Testis (tissue), 2 donors: ENCODE measurements at regions not wholly inside any gene's neighbourhood (a gene's known extent, or its start where the extent isn't known, plus 50 kb on each side); places are given as distances from the start of the nearest gene placed in this dataset.

Experiments
- DNase-seq: peaks from one replicate; pipeline ENCODE4 v3.0.0-alpha.2; 2019
- H3K27ac ChIP-seq, 2 donors: fragments of 200-600 bp; sonication (generic); one replicate each; pipeline ENCODE4 v1.5.1; 2019
- H3K27me3 ChIP-seq: fragments of 200-600 bp; sonication (generic); one replicate; pipeline ENCODE4 v1.5.1; 2019
- H3K36me3 ChIP-seq: fragments of 200-600 bp; sonication (generic); one replicate; pipeline ENCODE4 v1.5.1; 2017; ENCODE audit warnings: low read depth; ENCODE audit errors: missing control alignments
- H3K4me1 ChIP-seq: fragments of 200-600 bp; sonication (generic); one replicate; pipeline ENCODE4 v1.5.1; 2019
- H3K4me3 ChIP-seq, 2 donors: fragments of 200-600 bp; sonication (generic); one replicate each; pipeline ENCODE4 v1.5.1; 2017 to 2019
- H3K9me3 ChIP-seq: fragments of 200-600 bp; sonication (generic); one replicate; pipeline ENCODE4 v1.5.1; 2017
- POLR2A ChIP-seq: fragments of 450-650 bp; IDR thresholded peaks from one replicate; pipeline ENCODE4 v1.6.1; 2017; ENCODE audit warnings: antibody characterized with exemption, mild to moderate bottlenecking, moderate library complexity
- WGBS, 2 donors: methylation state at CpG; one replicate each; pipeline ENCODE4 v1.1.5; 2018; 5-methylcytosine and 5-hydroxymethylcytosine counted together
- intact Hi-C: fragments of 100-400 bp; cut with DNase I; formaldehyde crosslinking; loops from one replicate; pipeline ENCODE4 v1.15.1; 2023; ENCODE audit warnings: low total_unique reads
- TF ChIP-seq, protein P1 (sequence below), 3 experiments: fragments of 450-650 bp in 2 of 3; fragments of 200-600 bp in 1 of 3; sonication (generic) in 1 of 3; IDR thresholded peaks; one replicate each; pipeline ENCODE4 v1.5.1; 2016 to 2019; ENCODE audit warnings: antibody characterized with exemption in 3 of 3, mild to moderate bottlenecking in 2 of 3, moderate library complexity in 1 of 3

DNA sequence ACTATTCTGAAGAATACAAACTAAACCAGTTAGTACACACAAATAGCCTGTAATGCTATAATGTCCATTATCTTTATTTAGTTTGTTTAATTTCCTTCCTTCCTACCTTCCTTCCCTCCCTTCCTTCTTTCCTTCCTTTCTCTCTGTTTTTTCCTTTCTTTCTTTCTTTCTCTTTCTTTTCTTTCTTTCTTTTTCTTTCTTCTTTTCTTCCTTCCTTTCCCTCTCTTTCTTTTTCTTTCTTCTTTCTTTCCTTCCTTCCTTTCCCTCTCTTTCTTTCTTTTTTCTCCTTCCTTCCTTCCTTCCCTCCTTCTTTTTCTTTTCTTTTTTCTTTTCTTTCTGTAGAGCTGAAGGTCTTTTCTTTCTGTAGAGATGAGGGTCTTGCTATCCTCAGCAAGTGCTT is 131.2 kb downstream of the TMEM30B start:
- TF ChIP-seq, protein P1, sequence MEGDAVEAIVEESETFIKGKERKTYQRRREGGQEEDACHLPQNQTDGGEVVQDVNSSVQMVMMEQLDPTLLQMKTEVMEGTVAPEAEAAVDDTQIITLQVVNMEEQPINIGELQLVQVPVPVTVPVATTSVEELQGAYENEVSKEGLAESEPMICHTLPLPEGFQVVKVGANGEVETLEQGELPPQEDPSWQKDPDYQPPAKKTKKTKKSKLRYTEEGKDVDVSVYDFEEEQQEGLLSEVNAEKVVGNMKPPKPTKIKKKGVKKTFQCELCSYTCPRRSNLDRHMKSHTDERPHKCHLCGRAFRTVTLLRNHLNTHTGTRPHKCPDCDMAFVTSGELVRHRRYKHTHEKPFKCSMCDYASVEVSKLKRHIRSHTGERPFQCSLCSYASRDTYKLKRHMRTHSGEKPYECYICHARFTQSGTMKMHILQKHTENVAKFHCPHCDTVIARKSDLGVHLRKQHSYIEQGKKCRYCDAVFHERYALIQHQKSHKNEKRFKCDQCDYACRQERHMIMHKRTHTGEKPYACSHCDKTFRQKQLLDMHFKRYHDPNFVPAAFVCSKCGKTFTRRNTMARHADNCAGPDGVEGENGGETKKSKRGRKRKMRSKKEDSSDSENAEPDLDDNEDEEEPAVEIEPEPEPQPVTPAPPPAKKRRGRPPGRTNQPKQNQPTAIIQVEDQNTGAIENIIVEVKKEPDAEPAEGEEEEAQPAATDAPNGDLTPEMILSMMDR (IDR thresholded peaks at IDR 0.05): no peak
- TF ChIP-seq POLR2A: no peak
- intact Hi-C loops: no loop called here
- DNase-seq: no peak
- no peak overlapping the region for H3K27ac ChIP-seq
- H3K36me3 ChIP-seq: no peaks in the 10 kb centered on the region
- no peaks in the 10 kb centered on the region for H3K27me3 ChIP-seq
- no peaks in the 10 kb centered on the region for H3K4me1 ChIP-seq
- no peak overlapping the region for H3K4me3 ChIP-seq
- H3K9me3 ChIP-seq: no peaks in the 10 kb centered on the region

DNA sequence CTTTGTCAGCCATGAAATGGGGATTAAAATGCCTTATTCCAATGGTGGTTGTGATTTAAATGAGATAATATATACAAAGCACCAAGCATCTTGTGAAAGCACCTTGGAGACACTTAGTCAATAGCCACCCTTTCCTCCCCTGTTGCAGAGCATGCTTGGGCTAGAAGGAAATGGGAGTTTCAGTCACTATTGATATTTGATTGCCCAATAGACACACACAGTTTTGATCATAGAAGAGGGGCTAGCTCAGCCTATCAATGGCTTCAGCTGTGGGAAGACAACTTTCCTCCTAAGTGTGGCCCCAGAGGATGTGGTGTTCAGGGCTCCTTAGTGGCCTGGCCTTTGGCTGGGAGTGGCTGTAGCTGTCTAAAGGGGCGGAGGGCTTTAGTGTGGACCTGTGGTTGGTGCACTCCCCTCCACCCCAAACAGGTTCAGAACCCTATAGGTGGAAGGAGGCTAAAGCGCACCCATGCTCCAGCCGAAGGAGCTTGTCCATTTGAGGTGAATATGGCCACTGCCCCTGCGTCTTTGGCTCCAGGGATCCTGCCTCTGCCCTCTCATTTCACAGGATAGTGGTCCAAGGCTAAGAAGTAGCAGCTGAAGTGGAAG is 132.3 kb downstream of the TMEM30B start:
- H3K4me1 ChIP-seq: no peaks in the 10 kb centered on the region
- 86 to 95% methylated on average over 3 to 4 of the region's 4 CpGs for WGBS, 2 donors
- DNase-seq: no peak
- H3K27ac ChIP-seq: no peak overlapping the region
- intact Hi-C loops: no loop called here
- no peaks in the 10 kb centered on the region for H3K27me3 ChIP-seq
- no peak overlapping the region for H3K4me3 ChIP-seq
- H3K36me3 ChIP-seq: no peaks in the 10 kb centered on the region
- no peak for TF ChIP-seq POLR2A
- TF ChIP-seq, protein P1 (IDR thresholded peaks at IDR 0.05): no peak
- no peaks in the 10 kb centered on the region for H3K9me3 ChIP-seq

DNA sequence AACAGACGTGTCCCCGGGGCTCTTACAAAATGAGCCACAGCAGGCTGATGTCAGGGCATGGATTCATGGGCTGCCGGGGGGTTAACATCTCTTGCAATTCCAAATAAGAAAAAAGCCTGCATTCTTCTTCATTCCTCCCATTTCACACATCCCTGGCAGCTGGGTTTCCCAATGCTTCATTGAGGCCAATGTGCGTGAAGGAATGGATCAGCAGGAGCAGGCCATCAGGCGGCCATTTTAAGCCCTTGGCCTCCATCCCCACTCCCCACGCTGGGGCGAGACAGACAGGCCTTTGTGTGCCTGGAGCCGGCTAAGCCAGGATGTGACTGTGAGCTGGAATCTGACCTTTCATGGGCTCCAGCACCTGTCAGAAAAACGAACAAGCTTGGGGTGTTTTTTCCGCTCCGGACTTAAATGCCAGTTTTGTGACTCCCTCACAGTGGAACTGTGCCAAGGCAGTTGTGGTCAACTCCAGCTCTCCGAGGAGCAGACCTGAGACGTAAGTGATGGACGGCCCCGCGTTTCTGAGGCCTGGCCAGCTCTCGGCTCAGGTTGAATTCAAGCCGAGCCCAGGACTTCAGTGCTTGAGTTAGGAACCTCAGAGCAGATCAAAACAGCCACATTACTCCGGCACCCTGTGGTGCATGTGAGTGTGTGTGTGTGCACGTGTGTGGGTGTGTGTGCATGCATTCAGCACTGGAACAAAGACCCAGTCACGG is 133.1 kb downstream of the TMEM30B start:
- Histone ChIP-seq H3K36me3 (no peaks in the 10 kb centered on the region), H3K27ac (no peak overlapping the region), H3K9me3 (no peaks in the 10 kb centered on the region), H3K27me3 (no peaks in the 10 kb centered on the region), H3K4me1 (no peaks in the 10 kb centered on the region), H3K4me3 (no peak overlapping the region)
- DNase-seq: no peak
- WGBS, 2 donors: 48 to 50% methylated on average over 12 to 21 of the region's 21 CpGs
- no peak for TF ChIP-seq POLR2A
- TF ChIP-seq, protein P1 (IDR thresholded peaks at IDR 0.05): no peak
- intact Hi-C loops: no loop called here

DNA sequence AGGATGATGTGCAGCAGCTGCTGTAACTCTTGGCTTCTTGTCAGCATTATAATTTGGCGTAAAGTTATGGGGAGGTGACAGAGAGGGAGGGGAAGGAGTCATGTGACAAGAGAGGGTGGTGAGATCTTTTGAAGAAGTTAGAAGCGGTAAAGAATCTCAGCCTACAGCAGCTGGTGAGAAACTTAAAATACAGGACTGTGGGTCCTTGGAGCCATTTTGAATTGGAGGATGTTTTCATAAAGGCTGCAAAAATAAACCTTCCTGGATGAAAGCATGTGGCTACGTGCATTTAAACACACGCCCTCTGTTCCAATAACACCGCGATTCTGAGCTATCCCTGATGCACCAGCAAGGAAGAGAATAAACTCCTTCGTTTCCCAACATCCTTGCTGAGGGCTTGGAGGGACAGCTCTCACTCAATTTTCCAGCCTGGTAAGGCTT is 133.7 kb downstream of the TMEM30B start:
- no peak overlapping the region for H3K4me3 ChIP-seq
- H3K9me3 ChIP-seq: no peaks in the 10 kb centered on the region
- H3K27me3 ChIP-seq: no peaks in the 10 kb centered on the region
- H3K4me1 ChIP-seq: no peaks in the 10 kb centered on the region
- no peak overlapping the region for H3K27ac ChIP-seq
- no peak for DNase-seq
- H3K36me3 ChIP-seq: no peaks in the 10 kb centered on the region
- WGBS, 2 donors: 56 to 57% methylated on average over 7 of the region's 7 CpGs
- intact Hi-C loops: no loop called here
- TF ChIP-seq, protein P1 (IDR thresholded peaks at IDR 0.05): no peak
- TF ChIP-seq POLR2A: no peak

DNA sequence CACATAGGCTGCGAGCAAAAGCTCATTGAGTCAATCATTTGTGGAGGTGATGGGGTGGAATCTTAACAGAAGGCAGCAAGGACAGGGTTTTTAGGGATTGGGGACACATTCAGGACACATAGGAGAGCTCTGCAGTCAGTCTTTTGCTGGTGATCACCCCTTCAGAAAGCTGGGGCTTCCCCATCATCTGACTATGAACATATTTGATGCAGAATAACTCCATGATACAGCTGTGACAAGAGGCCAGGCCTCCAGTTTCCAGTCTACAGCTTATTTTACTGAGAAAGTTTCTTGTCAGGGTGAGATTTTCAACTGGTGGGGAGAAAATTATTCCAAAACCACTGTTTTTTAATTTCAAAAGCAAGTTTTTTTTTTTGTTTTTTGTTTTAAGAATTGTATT is 134.2 kb downstream of the TMEM30B start:
- H3K36me3 ChIP-seq: no peaks in the 10 kb centered on the region
- no peaks in the 10 kb centered on the region for H3K9me3 ChIP-seq
- H3K27ac ChIP-seq: no peak overlapping the region
- TF ChIP-seq, protein P1 (IDR thresholded peaks at IDR 0.05): no peak
- TF ChIP-seq POLR2A: no peak
- WGBS, 2 donors: 97 to 100% methylated on average over 1 of the region's 1 CpG
- no peak overlapping the region for H3K4me3 ChIP-seq
- H3K27me3 ChIP-seq: no peaks in the 10 kb centered on the region
- no peak for DNase-seq
- intact Hi-C loops: no loop called here
- H3K4me1 ChIP-seq: no peaks in the 10 kb centered on the region
